NCI-H1417 treated with DMSO at 0.1 percent for 48 hours (cell line): ENCODE measurements at regions not wholly inside any gene's neighbourhood (a gene's known extent, or its start where the extent isn't known, plus 50 kb on each side); places are given as distances from the start of the nearest gene placed in this dataset.
"Not testable (repeated sequence)": the region's sequence is repeated elsewhere in the genome, so short reads cannot be mapped to it uniquely, and the experiment has no call there.

Experiments used
- DNase-seq: peaks from one replicate; lab custom pipeline; 2025; lab: John Stamatoyannopoulos, UW

DNA sequence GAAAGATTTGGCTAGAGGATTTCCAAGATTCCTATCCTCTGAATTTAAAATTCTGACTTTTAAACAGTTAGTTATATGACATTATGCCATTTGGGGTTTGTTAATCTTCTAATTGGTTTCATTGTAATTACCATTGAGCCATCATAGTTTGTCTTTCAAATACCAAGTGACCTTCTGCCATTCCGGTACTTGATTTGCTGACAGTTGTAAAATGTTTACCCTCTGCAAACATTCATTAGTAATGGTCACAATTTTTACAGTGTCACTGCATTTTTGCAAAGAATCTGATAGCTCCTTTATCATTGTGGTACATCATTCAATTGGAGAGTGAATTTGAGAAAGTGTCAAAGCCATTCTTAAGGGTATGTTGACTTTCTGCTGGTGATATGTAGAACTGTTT is 645.0 kb upstream of the TBL1XR1 start:
- DNase-seq = no peak

- DNase-seq = no peak
Measured at GRCh38 chr3:177842743-177843734, 645.8 kb upstream of the TBL1XR1 start.

DNA sequence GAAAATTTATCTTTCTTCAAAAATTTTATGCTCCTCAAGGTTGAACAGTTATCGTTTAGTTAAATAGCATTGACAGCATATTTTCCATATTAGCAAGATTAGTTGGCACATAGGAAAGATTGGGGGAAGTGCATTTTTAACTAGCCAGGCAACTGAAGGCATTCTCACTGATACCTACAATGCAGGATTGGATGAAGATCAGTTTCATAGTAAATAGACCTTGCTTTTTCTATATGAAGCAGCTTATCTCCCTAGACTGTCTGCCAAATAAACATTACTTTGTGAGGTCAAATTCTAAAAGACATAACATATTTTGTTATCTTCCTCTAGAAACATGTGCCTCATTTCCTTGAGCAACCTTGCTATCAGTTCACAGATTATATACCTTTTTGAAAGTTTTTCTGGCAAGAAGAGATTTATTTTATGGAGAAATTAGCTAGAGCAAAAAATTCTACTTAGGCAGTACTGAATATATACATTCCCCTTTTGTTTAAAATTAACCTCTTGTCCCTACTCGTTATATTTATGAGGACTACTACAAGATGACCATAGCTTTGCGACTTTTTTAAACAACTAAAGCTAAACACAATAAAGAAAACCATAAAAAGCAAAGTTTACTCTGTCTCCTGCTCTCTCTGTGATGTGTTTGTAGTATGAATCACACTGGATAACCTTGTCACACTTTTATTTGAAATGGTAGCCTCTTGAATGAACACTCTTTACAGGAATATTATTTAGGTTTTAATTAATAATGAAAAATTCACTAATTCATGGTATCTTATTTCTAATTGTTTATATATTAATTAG is 654.9 kb upstream of the TBL1XR1 start:
- no peak for DNase-seq

DNA sequence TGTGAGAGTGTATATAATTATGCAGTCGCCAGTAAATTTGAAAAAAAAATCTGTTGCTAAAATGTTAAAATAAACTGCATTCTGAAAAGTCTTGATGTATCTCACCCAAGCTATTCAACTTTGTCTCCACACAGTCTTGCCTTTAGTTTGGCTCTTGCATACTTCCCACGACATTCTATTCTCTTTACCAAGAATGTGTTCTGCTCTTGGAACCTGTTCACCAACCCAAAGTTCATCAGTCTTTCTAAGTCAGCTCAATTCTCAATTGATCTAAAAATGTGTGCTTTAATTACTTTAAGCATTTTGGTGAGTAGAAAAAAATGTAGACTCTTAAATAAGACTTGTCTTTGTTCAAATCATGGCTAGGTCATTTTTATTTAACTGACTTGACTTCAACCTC is 657.7 kb upstream of the TBL1XR1 start:
- DNase-seq = no peak

DNA sequence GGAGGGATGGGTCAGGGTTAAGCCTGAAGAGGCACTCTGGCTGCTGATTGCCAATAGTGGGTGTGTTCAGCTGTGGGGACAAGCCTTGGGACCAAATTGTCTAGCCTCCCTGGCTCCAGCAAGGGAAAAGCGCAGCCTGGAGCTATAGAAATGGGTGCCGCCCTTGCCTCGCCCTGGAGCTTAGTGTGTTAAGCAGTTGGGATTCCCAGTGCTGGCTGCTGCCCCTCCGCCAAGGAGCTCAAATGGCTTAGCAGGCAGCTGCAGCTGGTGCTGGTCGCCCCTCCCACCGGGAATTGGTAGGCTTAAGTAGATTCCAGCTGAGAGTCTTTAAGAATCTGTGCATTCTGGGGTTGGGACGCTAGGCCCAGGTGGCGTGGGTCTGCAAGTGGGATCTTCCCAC is 662.9 kb upstream of the TBL1XR1 start:
- DNase-seq = no peak

GRCh38 chr3:177862962-177863491 is 665.7 kb upstream of the TBL1XR1 start:
- no peak for DNase-seq

DNA sequence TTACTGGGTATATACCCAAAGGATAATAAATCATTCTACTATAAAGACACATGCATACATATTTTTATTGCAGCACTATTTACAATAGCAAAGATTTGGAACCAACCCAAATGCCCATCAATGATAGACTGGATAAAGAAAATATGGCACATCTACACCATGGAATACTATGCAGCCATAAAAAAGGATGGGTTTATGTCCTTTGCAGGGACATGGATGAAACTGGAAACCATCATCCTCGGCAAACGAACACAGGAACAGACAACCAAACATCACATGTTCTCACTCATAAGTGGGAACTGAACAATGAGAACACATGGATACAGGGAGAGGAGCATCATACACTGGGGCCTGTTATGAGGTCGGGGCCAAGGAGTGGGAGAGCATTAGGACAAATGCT is 665.0 kb upstream of the KCNMB2 start:
- DNase-seq = not testable (repeated sequence)

DNA sequence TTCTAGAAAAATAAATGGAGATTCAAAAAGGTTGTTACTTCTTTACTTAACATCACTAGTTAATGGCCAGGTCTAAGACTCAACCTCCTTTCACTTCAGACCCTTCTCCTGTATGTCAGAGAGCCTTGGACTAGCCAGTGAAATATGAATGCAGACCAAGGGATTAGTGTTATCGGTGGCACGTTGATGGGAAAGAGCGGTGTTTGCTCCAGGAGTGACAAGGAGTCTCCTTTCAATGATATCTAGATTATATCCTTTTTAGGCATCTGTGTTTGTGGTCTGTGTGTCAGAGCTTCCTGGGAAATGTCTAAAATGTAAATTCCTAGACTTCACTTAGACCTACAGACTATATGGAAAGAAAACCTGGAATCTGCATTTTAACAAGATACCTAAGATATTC is 658.0 kb upstream of the KCNMB2 start:
- DNase-seq = no peak

DNA sequence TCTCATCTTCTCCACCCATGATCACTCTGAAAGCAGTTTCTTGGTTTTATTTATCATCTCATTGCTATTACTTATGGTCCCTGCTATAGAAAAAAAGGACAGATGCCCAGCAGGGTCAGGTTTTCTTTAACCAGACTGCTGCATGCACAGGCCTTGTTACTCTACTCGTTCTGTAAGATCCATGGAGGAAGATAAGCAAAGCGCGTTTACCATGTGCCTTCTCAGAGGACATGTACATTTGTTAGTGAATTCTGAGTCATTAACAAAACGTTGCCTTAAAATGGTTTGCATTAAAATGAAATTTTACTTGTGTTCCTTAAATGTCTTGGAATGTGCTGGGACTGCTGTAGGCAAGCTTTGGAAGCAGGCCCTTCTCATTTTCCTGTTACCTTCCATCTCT is 657.3 kb upstream of the KCNMB2 start:
- DNase-seq = no peak

DNA sequence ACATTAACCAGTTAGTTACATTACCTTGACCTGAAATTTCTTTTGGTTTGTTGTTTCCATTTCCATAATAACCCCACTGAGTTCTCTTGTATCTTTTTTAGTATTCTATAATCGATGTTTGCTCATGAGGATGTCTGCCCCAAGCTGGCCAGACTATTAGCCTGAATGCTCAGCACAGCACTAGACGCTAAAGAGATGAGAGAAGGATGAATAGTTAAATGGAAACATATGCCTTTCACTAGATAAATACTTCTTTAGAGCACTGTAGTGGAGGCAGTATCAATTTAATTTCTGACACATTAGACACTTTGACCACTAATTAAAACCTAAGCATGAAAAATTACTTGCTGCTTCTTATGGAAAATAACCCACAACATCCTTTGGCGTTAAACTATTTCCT is 654.9 kb upstream of the KCNMB2 start:
- DNase-seq = no peak

GRCh38 chr3:177882124-177882648 is 654.0 kb upstream of the KCNMB2 start:
- no peak for DNase-seq

DNA sequence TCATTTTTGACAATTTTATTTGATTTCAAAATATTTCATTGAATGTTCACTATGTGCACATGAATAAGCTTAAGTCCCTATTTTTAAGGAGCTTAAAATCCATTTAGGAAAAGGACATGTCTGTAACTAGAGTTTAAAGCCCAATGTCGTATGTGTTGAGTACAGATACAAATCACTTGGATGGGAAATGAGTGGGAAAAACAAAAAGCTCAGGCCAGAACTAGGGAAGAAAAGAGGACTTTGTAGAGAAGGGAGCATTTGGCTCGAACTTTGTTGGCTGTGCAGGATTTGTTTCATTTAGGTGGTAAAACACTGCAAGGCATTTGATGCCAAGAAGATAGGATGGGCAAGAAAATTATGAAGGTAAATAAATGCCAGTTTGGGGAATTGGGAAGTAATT is 653.1 kb upstream of the KCNMB2 start:
- DNase-seq = no peak

DNA sequence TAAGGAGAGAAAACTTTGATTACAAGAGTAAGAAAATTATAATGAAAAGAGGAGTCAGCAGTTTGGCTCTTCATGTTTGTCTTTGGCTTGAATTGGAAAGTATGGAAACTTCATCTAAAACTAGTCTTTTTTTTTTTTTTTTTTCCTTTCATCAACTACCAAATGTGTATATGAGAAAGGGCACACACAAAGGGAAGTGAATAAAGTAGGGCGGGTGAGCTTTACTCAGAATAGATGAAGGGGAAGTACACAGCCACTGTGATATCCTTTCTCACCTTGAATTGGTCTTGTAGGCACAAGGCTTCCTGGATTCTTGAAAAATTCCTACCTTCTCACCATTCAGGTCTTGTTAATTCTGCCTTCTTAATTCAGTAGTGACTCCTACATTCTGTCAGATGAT is 652.3 kb upstream of the KCNMB2 start:
- no peak for DNase-seq

GRCh38 chr3:177885063-177885462 is 651.2 kb upstream of the KCNMB2 start:
- DNase-seq = no peak

- no peak for DNase-seq
Measured at GRCh38 chr3:177886501-177886900, 649.7 kb upstream of the KCNMB2 start.

- no peak for DNase-seq
Measured at GRCh38 chr3:177887475-177887874, 648.8 kb upstream of the KCNMB2 start.

DNA sequence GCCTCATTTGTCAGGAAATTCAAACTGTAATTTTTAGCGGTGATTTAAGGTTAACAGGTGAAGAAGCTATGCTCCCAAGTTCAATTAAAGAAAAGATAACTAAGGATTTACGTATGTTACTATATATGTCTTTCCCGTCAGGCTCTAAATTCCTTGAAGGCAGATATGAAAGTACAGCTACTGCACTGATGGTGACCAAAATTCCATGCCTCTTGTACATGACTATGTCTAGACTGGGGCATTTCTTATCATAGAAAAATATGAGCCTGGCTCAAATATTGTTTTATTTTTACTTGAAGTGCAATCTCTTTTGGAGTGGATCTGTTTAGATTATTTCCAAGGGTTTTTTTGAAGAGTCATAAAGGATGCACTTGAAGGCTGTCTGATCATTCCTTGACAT is 647.1 kb upstream of the KCNMB2 start:
- DNase-seq = no peak

- DNase-seq = no peak
Measured at GRCh38 chr3:177889652-177890358, 646.4 kb upstream of the KCNMB2 start.

DNA sequence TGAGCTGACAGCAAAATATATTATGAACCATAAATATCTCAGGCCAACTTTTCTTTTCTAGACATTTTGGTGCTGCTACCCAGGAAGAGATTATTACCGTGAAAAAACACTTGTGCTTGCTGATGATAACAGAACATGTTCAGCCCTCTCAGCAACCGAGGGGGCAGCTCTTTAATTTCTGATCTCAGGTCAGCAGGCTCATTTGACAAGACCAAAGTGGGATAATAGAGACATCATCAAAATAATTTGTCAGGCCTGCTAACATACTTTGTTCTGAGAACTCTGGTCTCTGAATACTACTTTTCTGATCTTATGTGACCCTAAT is 645.9 kb upstream of the KCNMB2 start:
- DNase-seq = no peak

DNA sequence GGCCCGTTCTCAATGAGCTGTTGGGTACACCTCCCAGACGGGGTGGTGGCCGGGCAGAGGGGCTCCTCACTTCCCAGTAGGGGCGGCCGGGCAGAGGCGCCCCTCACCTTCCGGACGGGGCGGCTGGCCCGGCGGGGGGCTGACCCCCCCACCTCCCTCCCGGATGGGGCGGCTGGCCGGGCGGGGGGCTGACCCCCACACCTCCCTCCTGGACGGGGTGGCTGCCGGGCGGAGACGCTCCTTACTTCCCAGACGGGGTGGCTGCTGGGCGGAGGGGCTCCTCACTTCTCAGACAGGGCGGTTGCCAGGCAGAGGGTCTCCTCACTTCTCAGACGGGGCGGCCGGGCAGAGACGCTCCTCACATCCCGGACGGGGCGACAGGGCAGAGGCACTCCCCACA is 644.7 kb upstream of the KCNMB2 start:
- not testable (repeated sequence) for DNase-seq

GRCh38 chr3:177893331-177893730 is 642.9 kb upstream of the KCNMB2 start:
- DNase-seq = no peak

DNA sequence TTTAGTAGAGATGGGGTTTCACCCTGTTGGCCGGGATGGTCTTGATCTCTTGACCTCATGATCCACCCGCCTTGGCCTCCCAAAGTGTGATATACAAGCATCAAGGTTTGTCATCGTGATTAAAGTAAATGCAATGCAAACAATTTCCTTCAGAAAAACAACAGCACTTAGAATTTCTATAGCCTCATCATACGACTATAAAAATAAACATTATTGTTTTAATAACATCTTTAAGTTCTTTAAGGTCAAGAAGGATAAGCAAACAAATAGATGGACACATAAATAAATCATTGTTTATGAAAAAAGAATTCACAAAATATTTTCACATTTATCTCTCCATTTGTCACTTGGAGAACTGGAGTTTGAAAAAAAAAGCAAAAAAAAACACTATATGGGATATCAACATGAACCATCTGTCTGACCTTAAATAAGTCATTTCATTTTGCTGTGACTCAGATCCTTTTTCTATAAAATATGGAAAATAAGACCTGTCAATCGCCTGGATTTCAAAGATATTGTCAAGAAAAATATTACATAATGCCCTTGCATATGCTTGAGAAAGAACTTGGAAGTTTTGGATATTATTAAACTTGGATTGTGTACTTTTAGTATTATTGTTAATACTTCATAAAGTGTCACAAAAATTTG is 642.0 kb upstream of the KCNMB2 start:
- no peak for DNase-seq
